HG02884 (cell line): ENCODE measurements at regions not wholly inside any gene's neighbourhood (a gene's known extent, or its start where the extent isn't known, plus 50 kb on each side); places are given as distances from the start of the nearest gene placed in this dataset.
"Not testable (repeated sequence)": the region's sequence is repeated elsewhere in the genome, so short reads cannot be mapped to it uniquely, and the experiment has no call there.

Experiments
- ATAC-seq: cut with Tn5 transposase; IDR thresholded peaks from one replicate; pipeline ENCODE4 v1.9.1; 2021; ENCODE audit warnings: mild to moderate bottlenecking, moderate library complexity; ENCODE audit not compliant: unreplicated experiment

DNA sequence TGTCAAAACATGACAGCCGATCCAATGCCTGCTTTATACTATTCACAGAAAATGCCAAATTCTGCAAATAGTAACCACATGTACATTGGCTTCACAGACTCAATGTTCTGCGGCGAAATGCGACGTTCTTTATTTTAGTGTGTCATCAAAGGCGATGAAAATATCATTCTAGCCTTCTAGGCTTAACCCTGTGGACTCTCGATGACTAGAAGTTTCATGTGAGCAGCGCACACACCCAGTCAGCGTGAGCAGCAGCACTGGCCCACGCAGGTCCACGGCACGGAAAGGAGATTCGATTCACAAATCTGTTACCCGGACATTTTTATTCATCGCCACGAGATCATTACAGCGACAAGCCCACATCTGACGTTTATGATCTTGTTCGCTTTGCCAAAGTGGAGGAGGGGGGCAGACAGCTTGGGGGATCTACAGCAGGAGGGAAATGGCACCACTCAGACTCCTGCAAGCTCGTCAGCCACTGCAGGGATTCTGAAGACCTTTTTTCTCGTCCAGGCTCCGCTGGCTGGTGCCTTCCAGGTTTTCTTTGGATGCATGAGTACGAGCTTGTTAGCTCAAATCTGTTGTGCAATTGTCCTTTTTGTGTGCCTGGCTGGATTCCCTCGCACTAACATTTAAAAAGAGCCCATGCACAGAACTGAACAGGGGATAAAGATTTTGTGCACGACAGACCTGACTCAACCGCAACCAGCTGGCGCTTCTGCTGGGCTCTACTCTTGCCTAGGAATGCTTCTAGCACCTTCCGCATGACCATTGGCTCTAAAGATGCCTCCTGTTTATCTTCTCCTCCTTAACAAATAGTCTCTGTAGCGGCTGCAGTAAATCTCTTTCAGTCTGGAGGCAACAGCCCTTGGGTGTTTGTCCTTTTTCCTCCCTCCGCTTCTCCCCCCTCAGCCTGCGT is 938.4 kb downstream of the MCTP2 start:
- ATAC-seq, result no peak

DNA sequence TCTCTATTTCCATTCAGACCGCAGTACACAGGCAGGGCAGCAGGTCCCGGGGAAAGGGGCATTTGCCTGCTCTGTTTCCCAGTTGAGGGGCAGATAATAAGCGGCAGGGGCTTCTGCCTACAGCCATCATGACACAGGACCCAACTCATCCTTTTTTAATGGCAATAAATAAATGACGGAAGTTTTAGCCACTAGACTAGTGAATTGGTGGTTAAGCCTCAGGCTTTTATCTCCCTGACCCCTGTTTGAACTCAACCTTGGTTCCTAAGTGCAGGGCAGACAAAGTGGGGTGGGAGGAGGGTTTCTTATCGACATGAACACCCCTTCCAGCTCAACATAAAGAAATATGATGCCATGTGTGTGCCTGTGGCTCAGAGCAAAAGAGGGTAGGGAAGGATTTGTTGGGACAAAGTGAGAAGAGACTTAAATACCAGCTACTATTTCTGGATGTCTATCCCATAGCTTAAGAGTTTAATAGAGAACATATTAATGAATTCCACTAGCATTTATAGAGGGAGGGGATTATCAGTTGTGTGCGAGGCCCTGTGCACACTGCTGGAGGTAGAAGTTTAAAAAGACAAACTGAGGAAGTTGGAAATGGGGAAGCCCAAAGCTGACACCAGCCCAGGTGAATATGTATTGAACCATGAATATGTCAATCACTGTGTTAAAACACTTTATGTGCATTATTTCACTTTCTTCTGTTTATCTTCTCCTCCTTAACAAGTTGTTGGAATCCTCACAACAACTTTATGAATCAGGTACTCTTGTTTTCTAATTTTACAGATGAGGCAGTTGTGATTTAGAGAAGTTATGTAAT is 939.4 kb downstream of the MCTP2 start:
- ATAC-seq, result no peak

DNA sequence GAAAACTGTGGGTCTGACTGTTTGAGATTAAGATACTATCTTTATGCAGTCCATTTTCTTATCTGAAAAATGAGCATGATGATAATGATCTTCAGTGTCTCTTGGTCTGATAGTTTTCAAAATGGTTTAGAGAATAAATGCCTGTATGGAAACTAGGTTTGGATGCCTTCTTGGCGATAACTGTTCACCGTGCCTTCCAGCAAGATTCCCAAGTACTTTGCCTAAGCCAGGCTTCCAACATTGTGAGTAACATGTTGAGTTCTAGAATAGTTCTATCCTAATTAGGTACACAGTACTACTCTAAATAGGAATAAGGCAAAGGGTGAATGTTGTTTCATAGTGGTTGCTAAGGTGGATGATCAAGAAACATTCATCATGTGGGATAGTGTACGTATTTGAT is 940.2 kb downstream of the MCTP2 start:
- ATAC-seq, result no peak

DNA sequence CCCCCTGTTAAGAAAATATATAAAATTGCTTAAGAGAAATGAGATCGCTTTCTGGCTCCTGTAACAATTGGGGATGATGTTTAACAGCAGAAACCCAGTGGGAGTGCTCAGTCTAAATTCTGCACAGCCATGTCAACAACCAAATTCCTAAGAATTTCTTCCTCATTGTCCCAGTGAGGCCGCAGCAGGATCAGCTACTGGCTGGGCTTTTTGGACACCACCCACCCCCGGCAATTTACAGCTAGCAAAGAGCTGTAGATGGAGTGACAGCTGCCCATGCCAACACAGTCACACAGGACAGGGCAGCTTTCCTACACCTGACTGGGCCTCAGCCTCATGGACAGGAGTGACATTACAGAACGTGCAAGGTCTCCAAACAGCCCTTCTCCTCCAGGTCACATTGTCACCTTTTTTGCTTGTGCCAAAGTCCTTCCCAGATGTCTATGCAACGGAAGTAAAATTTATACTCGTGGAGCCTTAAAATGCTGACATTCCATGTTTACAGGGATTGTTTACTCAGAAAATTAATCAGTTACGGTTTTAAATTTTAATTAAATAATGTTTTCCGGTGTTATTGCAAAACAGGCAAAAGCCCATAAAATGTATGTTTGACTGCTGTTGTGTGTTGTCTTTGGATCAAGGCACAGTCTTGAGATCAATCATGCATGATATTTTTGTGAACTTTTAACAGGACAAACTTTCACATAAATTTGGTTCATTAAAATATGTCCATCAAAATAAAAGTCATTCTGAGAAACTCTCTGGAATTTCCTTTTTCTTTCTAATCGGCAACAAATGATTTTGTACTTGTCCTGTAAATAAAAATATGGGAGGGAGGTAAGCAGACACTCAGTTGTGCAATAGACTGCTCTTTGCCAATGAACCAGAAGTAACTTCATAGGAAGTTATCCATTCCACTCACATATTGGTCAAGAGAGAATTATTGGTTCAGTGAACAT is 943.2 kb downstream of the MCTP2 start:
- no peak for ATAC-seq

DNA sequence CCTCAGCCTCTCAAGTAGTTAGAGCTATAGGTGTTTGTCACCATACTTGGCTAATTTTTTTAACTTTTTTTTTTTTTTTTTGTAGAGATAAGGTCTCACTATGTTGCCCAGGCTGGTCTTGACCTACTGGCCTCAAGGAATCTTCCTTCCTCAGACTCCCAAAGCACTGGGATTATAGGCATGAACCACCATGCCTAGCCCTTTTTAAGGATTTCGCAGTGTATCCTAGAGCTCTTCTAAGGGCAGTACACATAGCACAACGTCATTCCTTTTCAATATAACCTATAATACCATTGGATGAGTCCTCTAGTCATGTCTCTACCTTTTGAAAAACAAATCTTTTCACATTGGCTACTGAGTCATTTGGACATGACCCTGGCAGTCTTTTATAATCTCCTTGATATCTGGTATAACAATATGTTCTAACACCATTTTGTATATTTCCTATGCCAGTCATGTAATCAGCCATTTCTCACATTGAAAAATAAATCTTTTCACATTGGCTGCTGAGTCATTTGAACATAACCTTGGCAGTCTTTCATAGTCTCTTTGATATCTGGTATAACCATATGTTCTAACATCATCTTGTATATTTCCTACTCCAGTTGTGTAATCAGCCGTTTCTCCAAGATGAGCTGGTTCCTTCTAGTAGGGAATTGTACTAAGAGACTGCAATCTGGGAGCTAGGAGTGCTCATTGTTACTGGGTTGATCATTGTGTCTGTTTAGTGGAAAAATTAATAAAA is 944.7 kb downstream of the MCTP2 start:
- no peak for ATAC-seq

DNA sequence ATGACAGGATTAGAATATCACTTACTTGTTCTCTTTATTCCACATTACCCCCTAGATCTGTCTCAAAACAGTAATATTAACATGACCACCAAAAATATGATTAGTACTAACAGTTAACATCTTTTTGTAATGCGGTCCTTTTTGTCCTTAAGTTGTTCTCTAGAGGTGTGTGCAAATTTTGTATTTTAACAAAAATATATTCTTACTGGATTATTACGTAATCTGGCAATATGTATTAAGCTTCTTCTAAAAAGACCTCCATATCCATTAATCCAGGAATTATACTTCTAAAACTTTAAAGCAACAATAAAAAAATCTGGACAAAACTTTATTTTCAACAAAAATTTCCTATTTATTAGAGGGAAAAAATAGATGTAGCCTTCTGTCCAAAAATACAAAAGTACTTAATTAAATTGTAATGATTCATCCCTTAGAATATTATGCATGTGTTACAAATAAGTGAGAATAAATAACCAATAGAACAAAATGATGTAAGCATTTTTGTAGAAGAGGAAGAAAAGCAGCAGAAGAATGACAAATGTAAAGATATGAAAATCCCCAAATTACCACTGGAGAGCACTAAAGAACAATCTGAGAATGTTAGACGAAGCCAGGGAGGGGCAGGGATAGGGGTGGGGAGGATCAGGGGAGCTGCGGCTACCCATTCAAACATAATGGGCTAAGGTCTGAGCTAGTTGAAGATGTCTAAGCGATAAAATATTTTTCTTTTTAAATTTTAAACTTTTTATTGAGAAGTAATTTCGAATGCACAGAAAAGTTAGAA is 945.6 kb downstream of the MCTP2 start:
- ATAC-seq, result no peak

DNA sequence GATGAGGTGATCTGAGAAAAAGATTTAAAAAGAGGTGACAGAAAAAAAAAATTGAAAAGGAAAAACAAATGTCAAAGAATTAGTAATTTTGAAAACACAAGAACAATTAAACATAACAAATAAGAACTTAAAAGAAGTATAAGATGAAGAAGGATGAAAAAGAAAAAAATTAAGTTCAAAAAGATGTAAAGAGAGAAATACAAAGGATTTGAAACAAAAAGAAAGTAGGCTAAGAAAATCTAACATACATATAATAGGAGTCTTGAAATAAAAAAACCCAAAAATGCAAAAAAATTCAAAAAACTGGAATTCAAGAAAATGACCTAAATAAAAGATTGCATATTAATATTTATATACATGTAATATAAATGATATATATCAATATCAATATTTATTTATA is 949.2 kb downstream of the MCTP2 start:
- no peak for ATAC-seq

DNA sequence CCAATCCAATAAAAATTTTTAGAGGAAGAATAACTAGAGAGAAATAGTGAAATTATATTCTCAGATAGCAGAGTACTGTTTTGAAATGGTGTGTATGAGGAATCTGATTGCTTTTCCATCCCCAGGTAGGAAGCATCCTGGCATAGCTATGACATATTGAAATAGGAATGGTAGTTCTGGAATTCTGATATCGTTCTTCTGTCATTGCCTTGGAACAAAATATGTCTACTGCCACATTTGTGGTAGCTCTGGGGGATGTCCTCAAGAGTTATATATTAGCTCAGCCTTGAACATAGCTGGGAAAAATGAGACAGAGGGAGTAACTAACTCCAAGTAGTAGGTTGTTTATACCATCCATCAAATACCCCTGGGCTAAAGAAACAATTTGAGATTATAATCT is 950.7 kb downstream of the MCTP2 start:
- ATAC-seq, result no peak

DNA sequence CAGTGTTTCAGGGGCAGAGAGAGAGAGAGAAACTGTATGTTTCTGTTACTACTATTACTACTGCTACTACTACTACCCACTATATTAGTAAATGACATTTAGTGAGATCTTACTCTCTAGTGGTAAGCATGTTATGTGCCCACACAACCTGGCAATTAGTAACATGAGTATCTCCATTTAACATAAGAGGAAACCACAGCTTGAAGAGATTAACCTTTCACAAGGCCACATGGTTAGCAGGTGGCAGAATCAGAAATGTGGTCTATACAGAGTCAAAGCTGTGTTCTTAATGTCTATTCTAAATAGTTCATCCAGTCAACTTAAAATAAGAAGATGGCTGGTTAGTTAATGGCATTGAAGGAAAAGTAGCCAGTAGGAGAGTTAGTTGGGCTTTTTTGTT is 961.6 kb downstream of the MCTP2 start:
- no peak for ATAC-seq

DNA sequence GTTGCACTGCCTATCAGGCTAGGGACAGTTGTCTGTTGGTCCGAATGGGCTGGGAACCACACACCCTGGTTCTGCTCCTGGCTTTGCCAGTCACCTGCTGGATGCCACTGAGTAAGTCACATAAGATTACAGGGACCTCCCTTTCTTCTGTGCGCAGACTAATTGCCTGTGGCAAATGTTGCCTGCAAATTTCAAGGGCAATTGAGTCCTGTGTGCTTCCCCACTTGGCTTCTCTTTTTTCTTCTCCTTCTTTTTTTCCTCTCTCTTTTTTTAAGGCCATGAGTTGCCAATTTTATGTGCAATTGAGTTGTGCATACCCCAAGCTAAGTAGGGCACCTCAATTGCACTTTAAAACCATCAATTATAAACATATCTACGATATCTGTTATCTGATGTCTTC is 963.4 kb downstream of the MCTP2 start:
- no peak for ATAC-seq

DNA sequence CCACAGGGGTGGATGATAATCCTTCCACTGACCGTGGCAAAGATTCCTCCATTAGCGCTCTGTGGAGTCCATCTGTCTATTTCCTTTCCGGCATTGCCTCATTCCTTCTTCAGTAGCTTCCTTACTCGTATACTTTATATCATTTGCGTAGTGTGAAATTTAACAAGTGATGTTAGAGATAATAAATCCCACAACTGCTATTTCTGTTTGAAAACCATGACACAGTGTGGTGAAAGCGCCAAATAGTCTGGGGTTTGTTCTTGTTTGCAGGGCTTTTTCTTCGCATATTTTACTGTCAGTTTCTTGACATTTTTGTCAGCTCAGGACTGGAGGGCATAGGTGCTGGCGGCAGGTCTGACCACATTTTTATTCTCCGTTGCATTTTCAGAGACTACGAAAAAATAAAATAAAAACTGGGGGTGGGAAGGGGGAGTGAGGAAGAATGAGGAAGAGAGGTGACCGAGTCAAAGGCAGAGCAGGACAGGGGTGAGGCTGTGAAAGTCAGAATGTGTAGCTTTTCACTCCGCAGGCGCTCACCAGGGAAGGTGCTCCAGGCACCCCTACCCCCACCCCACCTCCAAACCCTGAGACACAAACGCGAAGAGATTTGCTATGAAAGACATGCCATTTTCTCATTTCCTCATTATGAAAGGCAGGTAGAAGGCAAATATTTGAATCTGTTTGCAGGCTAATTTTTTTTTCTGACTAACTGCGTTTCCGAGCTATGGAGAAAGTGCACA is 965.0 kb downstream of the MCTP2 start:
- ATAC-seq, result no peak

DNA sequence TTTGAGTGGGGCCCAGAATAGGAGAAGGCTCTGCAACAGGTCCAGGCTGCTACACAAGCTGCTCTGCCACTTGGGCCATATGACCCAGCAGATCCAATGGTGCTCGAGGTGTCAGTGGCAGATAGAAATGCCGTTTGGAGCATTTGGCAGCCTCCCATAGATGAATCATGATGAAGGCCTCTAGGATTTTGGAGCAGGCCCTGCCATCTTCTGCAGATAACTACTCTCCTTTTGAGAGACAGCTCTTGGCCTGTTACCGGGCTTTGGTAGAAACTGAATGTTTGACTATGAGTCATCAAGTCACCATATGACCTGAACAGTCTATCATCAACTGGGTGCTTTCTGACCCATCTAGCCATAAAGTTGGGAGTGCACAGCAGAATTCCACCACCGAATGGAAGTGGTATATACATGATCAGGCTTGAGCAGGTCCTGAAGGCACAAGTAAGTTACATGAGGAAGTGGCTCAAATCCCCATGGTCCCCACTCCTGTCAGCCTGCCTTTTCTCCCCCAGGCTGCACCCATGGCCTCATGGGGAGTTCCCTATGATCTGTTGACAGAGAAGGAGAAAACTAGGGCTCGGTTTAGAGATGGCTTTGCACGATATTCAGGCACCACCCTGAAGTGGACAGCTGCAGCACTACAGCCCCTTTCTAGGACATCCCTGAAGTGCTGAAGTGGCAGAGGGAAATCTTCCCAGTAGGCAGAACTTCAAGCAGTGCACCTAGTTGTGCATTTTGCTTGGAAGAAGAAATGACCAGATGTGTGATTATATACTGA is 971.4 kb downstream of the MCTP2 start:
- ATAC-seq, result peak; percentile 59

DNA sequence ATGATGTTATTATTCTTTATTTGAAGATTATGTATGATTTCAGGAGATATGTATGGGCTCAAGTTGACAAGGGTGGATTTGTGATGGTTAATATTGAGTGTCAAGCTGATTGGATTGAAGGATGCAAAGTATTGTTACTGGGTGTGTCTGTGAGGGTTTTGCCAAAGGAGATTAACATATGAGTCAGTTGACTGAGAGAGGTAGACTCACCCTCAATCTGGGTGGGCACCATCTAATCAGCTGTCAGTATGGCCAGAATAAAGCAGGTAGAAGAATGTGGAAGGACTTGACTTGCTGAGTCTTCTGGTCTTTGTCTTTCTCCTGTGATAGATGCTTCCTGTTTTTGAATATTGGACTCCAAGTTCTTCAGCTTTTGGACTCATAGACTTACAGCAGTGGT is 973.7 kb downstream of the MCTP2 start:
- no peak for ATAC-seq

DNA sequence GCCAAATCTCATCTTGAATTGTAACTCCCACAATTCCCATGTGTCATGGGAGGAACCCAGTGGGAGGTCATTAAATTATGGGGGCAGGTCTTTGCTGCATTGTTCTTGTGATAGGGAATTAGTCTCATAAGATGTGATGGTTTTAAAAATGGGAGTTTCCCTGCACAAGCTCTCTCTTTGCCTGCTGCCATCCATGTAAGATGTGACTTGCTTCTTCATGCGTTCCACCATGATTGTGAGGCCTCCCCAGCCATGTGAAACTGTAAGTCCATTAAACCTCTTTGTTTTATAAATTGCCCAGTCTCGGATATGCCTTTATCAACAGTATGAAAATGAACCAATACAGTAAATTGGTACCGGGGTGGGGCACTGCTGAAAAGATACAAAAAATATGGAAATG is 974.5 kb downstream of the MCTP2 start:
- ATAC-seq, result not testable (repeated sequence)

DNA sequence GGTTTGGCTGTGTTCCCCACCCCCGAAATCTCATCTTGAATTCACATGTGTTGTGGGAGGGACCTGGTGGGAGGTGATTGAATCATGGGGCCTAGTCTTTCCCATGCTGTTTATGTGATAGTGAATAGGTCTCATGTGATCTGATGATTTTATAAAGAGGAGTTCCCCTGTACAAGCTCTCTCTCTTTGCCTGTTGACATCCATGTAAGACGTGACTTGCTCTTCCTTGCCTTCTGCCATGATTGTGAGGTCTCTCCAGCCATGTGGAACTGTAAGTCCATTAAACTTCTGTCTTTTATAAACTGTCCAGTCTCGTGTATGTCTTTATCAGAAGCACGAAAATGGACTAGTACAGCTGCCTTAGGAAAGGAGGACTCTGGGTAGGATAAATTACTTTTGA is 976.7 kb downstream of the MCTP2 start:
- no peak for ATAC-seq

DNA sequence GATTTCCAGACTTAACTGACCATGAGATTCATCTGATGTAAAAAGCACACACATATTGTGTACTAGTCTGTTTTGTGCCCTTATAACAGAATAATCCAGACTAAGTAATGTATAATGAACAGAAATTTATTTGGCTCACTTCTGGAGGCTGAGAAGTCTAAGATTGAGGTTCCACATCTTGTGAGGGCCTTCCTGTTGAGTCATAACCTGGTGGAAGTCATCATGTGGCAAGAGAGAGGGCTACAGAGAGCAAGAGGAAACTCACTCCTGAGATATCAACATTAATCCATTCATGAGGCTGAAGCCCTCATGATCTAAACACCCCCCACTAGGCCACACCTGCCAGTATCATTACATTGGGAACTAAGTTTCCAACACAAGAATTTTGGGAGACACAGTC is 977.6 kb downstream of the MCTP2 start:
- no peak for ATAC-seq

DNA sequence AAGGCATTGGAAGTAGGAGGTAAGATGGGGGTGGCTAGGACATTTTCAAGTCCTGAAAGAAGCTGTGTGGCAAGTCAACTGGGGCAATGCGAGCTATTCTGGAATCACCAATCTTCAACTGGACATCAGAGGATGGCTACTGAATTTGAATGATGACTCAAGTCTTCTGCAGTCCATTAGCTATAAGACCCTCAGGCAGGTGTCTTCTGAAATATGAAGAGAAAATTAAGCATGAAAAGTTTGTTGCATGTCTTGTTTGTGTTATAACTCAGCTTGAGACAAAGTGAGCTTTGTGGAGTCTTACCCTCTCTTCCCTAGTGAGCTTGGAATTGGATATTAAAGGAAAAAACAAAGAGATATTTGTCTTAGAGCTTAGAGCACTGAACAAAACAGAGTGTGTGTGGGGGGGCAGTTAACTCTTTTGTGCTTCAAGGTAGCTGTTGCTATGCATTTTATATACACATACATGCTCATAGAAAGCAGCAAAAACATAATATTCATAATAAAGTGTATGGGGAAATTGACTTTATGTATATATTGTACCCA is 979.1 kb downstream of the MCTP2 start:
- no peak for ATAC-seq

DNA sequence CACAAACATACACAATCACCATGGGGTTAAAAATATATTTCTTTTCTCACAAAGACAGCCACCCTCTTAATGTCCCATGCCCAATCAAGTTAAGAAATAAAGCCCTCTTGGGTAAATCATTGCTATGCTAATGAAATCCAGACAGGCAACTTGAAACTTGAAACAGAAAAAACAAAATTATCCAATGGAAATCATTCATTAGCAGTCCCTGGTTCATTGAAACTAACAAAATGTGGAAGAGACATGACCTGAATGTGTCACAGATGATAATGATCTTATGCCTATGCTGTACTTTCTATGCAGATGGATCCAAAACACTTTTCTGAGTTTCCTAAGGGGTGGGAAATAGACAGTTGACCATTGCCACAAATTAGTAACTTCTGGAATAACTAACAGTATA is 983.7 kb downstream of the MCTP2 start:
- no peak for ATAC-seq
